Panc1 (cell line): ENCODE measurements at regions not wholly inside any gene's neighbourhood (a gene's known extent, or its start where the extent isn't known, plus 50 kb on each side); places are given as distances from the start of the nearest gene placed in this dataset.

Experiments
- ATAC-seq: fragments of 200-7000 bp; cut with Tn5 transposase; 2 replicates; pipeline ENCODE4 v1.9.1; 2020; ENCODE audit warnings: mild to moderate bottlenecking, moderate library complexity
- BruUV-seq: library from RNA; stranded (reverse); fragments of 400-500 nt; replicated peaks from 2 replicates; lab custom pipeline; 2021; lab: Mats Ljungman, UMichigan
- CTCF ChIA-PET: fragments of 300-600 bp; sonication (Branson Sonifier 250); formaldehyde crosslinking; loops from one replicate; lab custom pipeline; 2022; ENCODE audit warnings: antibody characterized with exemption; lab: Charles Lee
- POLR2A ChIA-PET: fragments of 300-600 bp; sonication (Branson Sonifier 250); formaldehyde crosslinking; loops from one replicate; lab custom pipeline; 2022; ENCODE audit warnings: antibody characterized with exemption; lab: Charles Lee
- DNase-seq: peaks from one replicate; pipeline ENCODE4 v3.0.0-alpha.2; 2010; ENCODE audit warnings: low read depth, low spot score
- H3K27ac ChIP-seq: 2 replicates; pipeline ENCODE4 v1.5.1; 2011; ENCODE audit warnings: mild to moderate bottlenecking, low read length, inconsistent platforms
- H3K27me3 ChIP-seq: fragments of 200-500 bp; sonication (Bioruptor generic); 2 replicates; pipeline ENCODE4 v1.6.0; 2014; ENCODE audit warnings: low read length, inconsistent platforms; ENCODE audit not compliant: control insufficient read depth, insufficient read depth
- H3K36me3 ChIP-seq: fragments of 200-500 bp; sonication (Bioruptor generic); 2 replicates; pipeline ENCODE4 v1.5.1; 2014; ENCODE audit warnings: inconsistent platforms, mild to moderate bottlenecking, low read length, moderate library complexity; ENCODE audit not compliant: control insufficient read depth, insufficient read depth
- H3K4me1 ChIP-seq: 2 replicates; pipeline ENCODE4 v1.5.1; 2011; ENCODE audit warnings: inconsistent platforms, mild to moderate bottlenecking, low read length, moderate library complexity; ENCODE audit not compliant: control insufficient read depth, insufficient read depth
- H3K4me3 ChIP-seq, 2 experiments: 2 replicates each; pipeline ENCODE4 v1.5.1; 2011 to 2012; ENCODE audit warnings: low read depth in 2 of 2, low read length in 2 of 2, mild to moderate bottlenecking in 2 of 2, inconsistent platforms in 1 of 2, moderate library complexity in 1 of 2
- H3K9me3 ChIP-seq: fragments of 200-500 bp; sonication (Bioruptor generic); 2 replicates; pipeline ENCODE4 v1.5.1; 2014; ENCODE audit warnings: low read depth, mild to moderate bottlenecking, inconsistent platforms, low read length, moderate library complexity; ENCODE audit not compliant: control insufficient read depth, insufficient read depth
- POLR2AphosphoS5 ChIP-seq: IDR thresholded peaks from 2 replicates; pipeline ENCODE4 v1.6.1; 2012; ENCODE audit warnings: mild to moderate bottlenecking, low read depth, low read length, moderate library complexity
- REST ChIP-seq, 2 experiments: IDR thresholded peaks; 2 replicates each; pipeline ENCODE4 v1.6.1; 2011 to 2012; ENCODE audit warnings: low read depth in 2 of 2, control low read depth in 1 of 2, low read length in 1 of 2, mild to moderate bottlenecking in 1 of 2, moderate library complexity in 1 of 2; ENCODE audit not compliant: insufficient read depth in 1 of 2
- SIN3A ChIP-seq: IDR thresholded peaks from 2 replicates; pipeline ENCODE4 v1.6.1; 2012; ENCODE audit warnings: low read depth, mild to moderate bottlenecking, low read length, moderate library complexity, borderline replicate concordance; ENCODE audit not compliant: insufficient read depth
- TCF7L2 ChIP-seq: IDR thresholded peaks from 2 replicates; pipeline ENCODE4 v1.6.1; 2011; ENCODE audit warnings: mild to moderate bottlenecking, low read depth, low read length, inconsistent platforms
- in situ Hi-C: cut with HindIII; loops from 2 replicates; pipeline ENCODE4 v1.10.0; 2016; ENCODE audit warnings: low sequenced_read_pairs, low pct_unique_long_range_greater_than_20kb
- intact Hi-C: fragments of 100-400 bp; cut with micrococcal nuclease; formaldehyde crosslinking; loops from one replicate; pipeline ENCODE4 v1.10.0; 2022; ENCODE audit not compliant: unreplicated experiment
- TF ChIP-seq, protein P1 (sequence below): fragments of 450-650 bp; IDR thresholded peaks from 2 replicates; pipeline ENCODE4 v1.5.1; 2017; ENCODE audit warnings: mild to moderate bottlenecking

GRCh38 chrX:25290132-25290531, 274.4 kb upstream of the ARX start:
- POLR2A ChIA-PET, result no interaction called here
- Histone ChIP-seq H3K27me3 (no peaks in the 10 kb centered on the region), H3K27ac (no peak overlapping the region), H3K9me3 (no peaks in the 10 kb centered on the region), H3K4me3 (no peak overlapping the region), H3K36me3 (no peaks in the 10 kb centered on the region), H3K4me1 (no peaks in the 10 kb centered on the region)
- no TSS peak for BruUV-seq
- ATAC-seq, result no peak
- CTCF ChIA-PET, result no interaction called here
- TF ChIP-seq REST (IDR thresholded peaks at IDR 0.05; ENCODE audit: insufficient read depth in 1 of 2, low read depth in 2 of 2, low read length in 1 of 2) (no peak), TCF7L2 (no peak), POLR2AphosphoS5 (no peak), SIN3A (no peak)
- TF ChIP-seq, protein P1, sequence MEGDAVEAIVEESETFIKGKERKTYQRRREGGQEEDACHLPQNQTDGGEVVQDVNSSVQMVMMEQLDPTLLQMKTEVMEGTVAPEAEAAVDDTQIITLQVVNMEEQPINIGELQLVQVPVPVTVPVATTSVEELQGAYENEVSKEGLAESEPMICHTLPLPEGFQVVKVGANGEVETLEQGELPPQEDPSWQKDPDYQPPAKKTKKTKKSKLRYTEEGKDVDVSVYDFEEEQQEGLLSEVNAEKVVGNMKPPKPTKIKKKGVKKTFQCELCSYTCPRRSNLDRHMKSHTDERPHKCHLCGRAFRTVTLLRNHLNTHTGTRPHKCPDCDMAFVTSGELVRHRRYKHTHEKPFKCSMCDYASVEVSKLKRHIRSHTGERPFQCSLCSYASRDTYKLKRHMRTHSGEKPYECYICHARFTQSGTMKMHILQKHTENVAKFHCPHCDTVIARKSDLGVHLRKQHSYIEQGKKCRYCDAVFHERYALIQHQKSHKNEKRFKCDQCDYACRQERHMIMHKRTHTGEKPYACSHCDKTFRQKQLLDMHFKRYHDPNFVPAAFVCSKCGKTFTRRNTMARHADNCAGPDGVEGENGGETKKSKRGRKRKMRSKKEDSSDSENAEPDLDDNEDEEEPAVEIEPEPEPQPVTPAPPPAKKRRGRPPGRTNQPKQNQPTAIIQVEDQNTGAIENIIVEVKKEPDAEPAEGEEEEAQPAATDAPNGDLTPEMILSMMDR, result no peak
- DNase-seq, result no peak
- in situ Hi-C loops (no loop called here), intact Hi-C loops (no loop called here)

DNA sequence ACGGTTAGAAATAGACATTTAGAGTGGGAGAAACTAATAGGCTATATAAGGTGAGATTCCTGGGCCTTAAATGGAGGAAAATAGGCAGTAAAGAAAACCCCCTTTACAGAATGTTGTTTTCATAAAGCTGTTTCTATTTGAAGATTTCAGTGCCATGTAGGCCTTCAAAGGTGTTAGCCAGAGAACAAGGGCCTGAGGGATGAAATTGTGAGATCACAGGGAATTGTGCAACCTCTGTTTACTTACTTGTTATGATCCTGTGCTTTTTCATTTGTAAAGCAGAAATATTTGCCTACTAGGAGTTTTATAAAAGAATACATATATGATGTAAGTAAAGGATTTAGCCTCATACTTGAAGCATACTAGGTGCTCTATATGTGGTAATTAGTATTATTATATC, 272.9 kb upstream of the ARX start:
- Histone ChIP-seq H3K9me3 (no peaks in the 10 kb centered on the region), H3K27me3 (no peaks in the 10 kb centered on the region), H3K4me3 (no peak overlapping the region), H3K4me1 (no peaks in the 10 kb centered on the region), H3K27ac (no peak overlapping the region), H3K36me3 (no peaks in the 10 kb centered on the region)
- ChIA-PET POLR2A (no interaction called here), CTCF (no interaction called here)
- DNase-seq (no peak), ATAC-seq (no peak)
- in situ Hi-C loops, result no loop called here
- BruUV-seq, result no TSS peak
- no peak for TF ChIP-seq POLR2AphosphoS5
- no peak for TF ChIP-seq REST (IDR thresholded peaks at IDR 0.05; ENCODE audit: insufficient read depth in 1 of 2, low read depth in 2 of 2, low read length in 1 of 2)
- TF ChIP-seq SIN3A, result no peak
- TF ChIP-seq, protein P1, result no peak
- no peak for TF ChIP-seq TCF7L2
- intact Hi-C loops, result no loop called here
